Ishikawa (cell line): ENCODE measurements at regions not wholly inside any gene's neighbourhood (a gene's known extent, or its start where the extent isn't known, plus 50 kb on each side); places are given as distances from the start of the nearest gene placed in this dataset.

ENCODE experiments used
- CEBPB ChIP-seq: IDR thresholded peaks from 2 replicates; pipeline ENCODE4 v1.6.1; 2012
- CREB1 ChIP-seq: IDR thresholded peaks from 2 replicates; pipeline ENCODE4 v1.6.1; 2012; ENCODE audit warnings: low read depth
- EGR1 ChIP-seq: IDR thresholded peaks from 2 replicates; pipeline ENCODE4 v1.6.1; 2012
- EP300 ChIP-seq: IDR thresholded peaks from 2 replicates; pipeline ENCODE4 v1.6.1; 2012; ENCODE audit warnings: borderline replicate concordance
- FOXM1 ChIP-seq: IDR thresholded peaks from 2 replicates; pipeline ENCODE4 v1.6.1; 2012; ENCODE audit warnings: low read depth, borderline replicate concordance
- NFIC ChIP-seq: IDR thresholded peaks from 2 replicates; pipeline ENCODE4 v1.6.1; 2012
- RAD21 ChIP-seq: IDR thresholded peaks from 2 replicates; pipeline ENCODE4 v1.6.1; 2012; ENCODE audit warnings: low read depth
- TAF1 ChIP-seq: IDR thresholded peaks from 2 replicates; pipeline ENCODE4 v1.6.1; 2012; ENCODE audit warnings: low read depth, mild to moderate bottlenecking
- TCF12 ChIP-seq: IDR thresholded peaks from 2 replicates; pipeline ENCODE4 v1.6.1; 2012; ENCODE audit warnings: low read depth
- TEAD4 ChIP-seq: IDR thresholded peaks from 2 replicates; pipeline ENCODE4 v1.6.1; 2012
- YY1 ChIP-seq: IDR thresholded peaks from 2 replicates; pipeline ENCODE4 v1.6.1; 2012; ENCODE audit warnings: low read depth
- ZBTB7A ChIP-seq: IDR thresholded peaks from 2 replicates; pipeline ENCODE4 v1.6.1; 2012; ENCODE audit warnings: low read depth
- TF ChIP-seq, protein P1 (sequence below): IDR thresholded peaks from 2 replicates; pipeline ENCODE4 v1.6.1; 2012
- TF ChIP-seq, protein P2 (sequence below): IDR thresholded peaks from 2 replicates; pipeline ENCODE4 v1.6.1; 2012
- TF ChIP-seq, protein P3 (sequence below): IDR thresholded peaks from 2 replicates; pipeline ENCODE4 v1.6.1; 2012; ENCODE audit warnings: low read depth, mild to moderate bottlenecking

DNA sequence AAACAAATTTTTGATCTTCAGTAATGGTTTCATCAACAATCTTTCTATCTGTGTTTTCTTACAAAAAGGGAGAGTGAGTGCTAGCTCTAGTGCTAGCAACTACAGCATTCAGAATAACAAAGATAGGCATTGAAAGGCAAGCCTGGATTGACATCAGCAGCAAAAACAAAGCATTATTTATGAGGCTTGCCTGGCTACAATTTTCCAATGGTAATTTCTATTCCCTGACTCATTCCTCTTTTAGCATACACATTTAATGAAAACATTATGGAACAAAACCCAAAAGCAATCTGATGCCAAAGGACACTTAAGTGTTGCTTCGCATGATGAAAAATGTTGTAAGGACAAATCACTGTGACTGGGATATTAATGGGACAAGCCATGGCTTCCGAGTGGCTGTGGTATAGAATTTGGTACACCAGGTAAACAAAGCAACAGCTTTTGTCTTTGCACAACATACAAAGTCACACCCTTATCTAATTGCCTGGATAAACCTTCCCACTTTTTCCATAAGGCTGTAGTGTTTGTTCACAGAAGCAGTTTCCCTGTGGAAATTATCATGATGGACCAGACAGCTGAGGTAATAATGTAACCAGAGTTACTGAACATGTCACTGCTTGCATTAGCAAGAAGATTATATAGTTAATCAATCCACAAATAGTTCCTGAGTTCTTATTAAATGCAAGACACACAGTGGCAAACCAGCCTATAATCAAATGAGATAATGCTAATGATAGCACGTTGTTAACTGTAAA lies 179.8 kb upstream of the EDIL3 start:
- TF ChIP-seq FOXM1 (no peak), TAF1 (no peak), NFIC (no peak), EGR1 (no peak), YY1 (no peak)
- TF ChIP-seq, protein P1, sequence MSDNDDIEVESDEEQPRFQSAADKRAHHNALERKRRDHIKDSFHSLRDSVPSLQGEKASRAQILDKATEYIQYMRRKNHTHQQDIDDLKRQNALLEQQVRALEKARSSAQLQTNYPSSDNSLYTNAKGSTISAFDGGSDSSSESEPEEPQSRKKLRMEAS: no peak
- TF ChIP-seq, protein P2, sequence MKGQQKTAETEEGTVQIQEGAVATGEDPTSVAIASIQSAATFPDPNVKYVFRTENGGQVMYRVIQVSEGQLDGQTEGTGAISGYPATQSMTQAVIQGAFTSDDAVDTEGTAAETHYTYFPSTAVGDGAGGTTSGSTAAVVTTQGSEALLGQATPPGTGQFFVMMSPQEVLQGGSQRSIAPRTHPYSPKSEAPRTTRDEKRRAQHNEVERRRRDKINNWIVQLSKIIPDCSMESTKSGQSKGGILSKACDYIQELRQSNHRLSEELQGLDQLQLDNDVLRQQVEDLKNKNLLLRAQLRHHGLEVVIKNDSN: no peak
- TF ChIP-seq, protein P3, sequence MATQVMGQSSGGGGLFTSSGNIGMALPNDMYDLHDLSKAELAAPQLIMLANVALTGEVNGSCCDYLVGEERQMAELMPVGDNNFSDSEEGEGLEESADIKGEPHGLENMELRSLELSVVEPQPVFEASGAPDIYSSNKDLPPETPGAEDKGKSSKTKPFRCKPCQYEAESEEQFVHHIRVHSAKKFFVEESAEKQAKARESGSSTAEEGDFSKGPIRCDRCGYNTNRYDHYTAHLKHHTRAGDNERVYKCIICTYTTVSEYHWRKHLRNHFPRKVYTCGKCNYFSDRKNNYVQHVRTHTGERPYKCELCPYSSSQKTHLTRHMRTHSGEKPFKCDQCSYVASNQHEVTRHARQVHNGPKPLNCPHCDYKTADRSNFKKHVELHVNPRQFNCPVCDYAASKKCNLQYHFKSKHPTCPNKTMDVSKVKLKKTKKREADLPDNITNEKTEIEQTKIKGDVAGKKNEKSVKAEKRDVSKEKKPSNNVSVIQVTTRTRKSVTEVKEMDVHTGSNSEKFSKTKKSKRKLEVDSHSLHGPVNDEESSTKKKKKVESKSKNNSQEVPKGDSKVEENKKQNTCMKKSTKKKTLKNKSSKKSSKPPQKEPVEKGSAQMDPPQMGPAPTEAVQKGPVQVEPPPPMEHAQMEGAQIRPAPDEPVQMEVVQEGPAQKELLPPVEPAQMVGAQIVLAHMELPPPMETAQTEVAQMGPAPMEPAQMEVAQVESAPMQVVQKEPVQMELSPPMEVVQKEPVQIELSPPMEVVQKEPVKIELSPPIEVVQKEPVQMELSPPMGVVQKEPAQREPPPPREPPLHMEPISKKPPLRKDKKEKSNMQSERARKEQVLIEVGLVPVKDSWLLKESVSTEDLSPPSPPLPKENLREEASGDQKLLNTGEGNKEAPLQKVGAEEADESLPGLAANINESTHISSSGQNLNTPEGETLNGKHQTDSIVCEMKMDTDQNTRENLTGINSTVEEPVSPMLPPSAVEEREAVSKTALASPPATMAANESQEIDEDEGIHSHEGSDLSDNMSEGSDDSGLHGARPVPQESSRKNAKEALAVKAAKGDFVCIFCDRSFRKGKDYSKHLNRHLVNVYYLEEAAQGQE: no peak

DNA sequence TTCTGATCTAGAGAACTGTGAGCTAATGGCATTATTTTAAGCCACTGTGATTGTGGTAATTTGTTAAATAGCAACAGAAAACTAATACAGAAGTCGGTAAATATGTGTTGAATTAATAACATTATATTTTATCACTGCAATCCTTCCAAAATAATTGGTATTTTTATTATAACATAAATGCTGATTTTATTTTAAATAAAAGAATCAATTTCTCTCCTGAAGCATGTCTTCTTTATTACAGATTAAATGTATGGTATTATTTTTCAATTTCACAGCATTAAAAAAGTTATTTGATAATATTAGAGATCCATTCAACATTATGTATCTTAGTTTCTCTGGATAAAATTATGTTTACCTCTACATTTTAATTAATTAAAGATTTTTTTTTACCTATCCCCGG lies 165.5 kb upstream of the EDIL3 start:
- TF ChIP-seq, protein P2: no peak
- no peak for TF ChIP-seq CEBPB
- no peak for TF ChIP-seq EGR1
- no peak for TF ChIP-seq TAF1
- no peak for TF ChIP-seq ZBTB7A
- no peak for TF ChIP-seq RAD21
- TF ChIP-seq, protein P3: no peak
- TF ChIP-seq CREB1: no peak
- no peak for TF ChIP-seq TEAD4

DNA sequence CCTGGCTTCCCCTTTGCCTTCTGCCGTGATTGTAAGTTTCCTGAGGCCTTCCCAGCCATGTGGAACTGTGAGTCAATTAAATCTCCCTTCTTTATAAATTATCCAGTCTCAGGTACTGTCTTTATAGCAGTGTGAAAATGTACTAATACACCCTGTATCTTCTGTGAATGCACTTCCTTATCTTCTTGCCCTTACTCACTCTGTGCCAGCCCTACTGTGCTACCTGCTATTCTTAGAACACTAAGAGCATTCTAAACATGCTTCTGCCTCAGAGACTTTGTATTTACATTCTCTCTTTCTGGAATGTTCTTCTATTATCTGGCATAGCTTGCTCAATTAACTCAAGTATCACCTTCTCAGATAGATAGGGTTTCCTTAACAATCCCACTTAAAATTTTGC lies 164.4 kb upstream of the EDIL3 start:
- TF ChIP-seq, protein P1: no peak
- TF ChIP-seq CEBPB: no peak
- no peak for TF ChIP-seq TAF1
- no peak for TF ChIP-seq CREB1
- TF ChIP-seq ZBTB7A: no peak
- TF ChIP-seq EGR1: no peak
- no peak for TF ChIP-seq TCF12
- TF ChIP-seq, protein P2: no peak
- no peak for TF ChIP-seq FOXM1
- TF ChIP-seq TEAD4: no peak

DNA sequence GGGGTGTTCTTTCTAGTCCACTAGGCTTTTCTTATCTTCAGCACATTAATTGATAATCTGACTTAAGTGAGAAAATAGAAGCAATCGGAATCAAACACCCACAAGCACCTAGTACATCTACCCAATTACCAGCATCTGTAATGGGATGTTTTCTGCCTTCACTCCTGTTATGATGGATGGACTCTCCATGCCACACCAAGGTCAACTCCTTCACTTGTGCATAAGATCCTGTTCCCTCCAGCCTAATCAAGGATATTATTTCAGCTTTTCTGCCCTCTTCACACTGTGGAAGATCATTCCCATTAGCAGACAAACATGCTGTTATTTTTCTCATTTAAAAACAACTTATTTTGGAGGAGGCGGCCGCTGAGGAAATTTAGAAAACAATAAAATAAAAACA lies 162.0 kb upstream of the EDIL3 start:
- no peak for TF ChIP-seq TCF12
- TF ChIP-seq, protein P2: no peak
- TF ChIP-seq TEAD4: no peak
- no peak for TF ChIP-seq TAF1
- no peak for TF ChIP-seq ZBTB7A
- TF ChIP-seq EGR1: no peak
- TF ChIP-seq EP300: no peak
- TF ChIP-seq NFIC: no peak

DNA sequence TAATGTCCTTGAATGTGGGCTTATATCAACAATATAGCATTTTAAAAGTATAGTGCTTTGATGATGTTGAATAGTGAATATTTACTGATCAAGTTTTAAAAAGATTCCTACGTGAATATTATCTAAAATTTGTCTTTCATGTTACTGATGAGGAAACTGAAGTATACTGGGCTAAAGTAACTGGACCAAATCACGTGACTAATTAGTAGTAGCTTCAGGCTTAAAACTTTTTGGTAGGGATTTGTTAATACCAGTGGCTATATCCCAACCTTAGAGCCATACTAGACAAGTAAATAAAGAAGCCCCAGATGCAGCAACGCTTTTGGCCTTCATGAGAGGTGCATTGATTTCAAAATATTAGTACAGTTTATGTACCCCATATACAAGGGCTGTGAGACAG lies 152.1 kb upstream of the EDIL3 start:
- TF ChIP-seq NFIC: no peak

DNA sequence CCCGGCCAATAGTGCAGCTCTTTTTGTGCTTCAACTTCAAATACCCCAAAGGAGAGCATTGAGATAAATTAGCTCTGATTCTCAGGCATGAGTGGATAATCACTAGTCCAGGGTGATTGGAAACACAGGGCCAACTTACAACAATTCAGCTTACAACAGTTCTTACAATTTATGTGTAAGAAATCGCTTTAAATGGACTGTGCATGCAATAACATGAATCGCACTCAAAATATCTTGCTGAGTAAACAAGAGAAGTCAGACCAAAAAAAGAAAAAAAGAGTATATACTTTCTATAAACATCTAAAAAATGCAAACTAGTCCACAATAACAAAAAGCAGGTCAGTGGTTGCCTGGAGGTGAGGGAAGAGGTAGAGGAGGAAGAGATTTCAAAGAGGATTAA lies 150.6 kb upstream of the EDIL3 start:
- TF ChIP-seq NFIC (no peak), RAD21 (no peak)
- TF ChIP-seq, protein P3: no peak
